ENCODE measurements at regions not wholly inside any gene's neighbourhood (a gene's known extent, or its start where the extent isn't known, plus 50 kb on each side); places are given as distances from the start of the nearest gene placed in this dataset.

- TF ChIP-seq EZH2 (IDR thresholded peaks at IDR 0.05; ENCODE audit: borderline replicate concordance, low read depth, low read length, severe bottlenecking): no peak
- TF ChIP-seq, protein P1, sequence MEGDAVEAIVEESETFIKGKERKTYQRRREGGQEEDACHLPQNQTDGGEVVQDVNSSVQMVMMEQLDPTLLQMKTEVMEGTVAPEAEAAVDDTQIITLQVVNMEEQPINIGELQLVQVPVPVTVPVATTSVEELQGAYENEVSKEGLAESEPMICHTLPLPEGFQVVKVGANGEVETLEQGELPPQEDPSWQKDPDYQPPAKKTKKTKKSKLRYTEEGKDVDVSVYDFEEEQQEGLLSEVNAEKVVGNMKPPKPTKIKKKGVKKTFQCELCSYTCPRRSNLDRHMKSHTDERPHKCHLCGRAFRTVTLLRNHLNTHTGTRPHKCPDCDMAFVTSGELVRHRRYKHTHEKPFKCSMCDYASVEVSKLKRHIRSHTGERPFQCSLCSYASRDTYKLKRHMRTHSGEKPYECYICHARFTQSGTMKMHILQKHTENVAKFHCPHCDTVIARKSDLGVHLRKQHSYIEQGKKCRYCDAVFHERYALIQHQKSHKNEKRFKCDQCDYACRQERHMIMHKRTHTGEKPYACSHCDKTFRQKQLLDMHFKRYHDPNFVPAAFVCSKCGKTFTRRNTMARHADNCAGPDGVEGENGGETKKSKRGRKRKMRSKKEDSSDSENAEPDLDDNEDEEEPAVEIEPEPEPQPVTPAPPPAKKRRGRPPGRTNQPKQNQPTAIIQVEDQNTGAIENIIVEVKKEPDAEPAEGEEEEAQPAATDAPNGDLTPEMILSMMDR (IDR thresholded peaks at IDR 0.05; ENCODE audit: borderline replicate concordance, extremely low read depth, low read length, poor library complexity, severe bottlenecking): no peak
- no peaks in the 10 kb centered on the region for H3K4me1 ChIP-seq (ENCODE audit: insufficient read depth, low read length)
- DNase-seq: no peak
- no peak overlapping the region for H3K27ac ChIP-seq (ENCODE audit: low read length)
- no peaks in the 10 kb centered on the region for H3K9me3 ChIP-seq (ENCODE audit: insufficient read depth, low read length, severe bottlenecking)
- H3K79me2 ChIP-seq (ENCODE audit: insufficient read depth, low read length): no peaks in the 10 kb centered on the region
- H3K9ac ChIP-seq (ENCODE audit: low read depth, low read length): no peak overlapping the region
- H3K36me3 ChIP-seq (ENCODE audit: insufficient read depth, low read length): no peaks in the 10 kb centered on the region
- H3K4me3 ChIP-seq (ENCODE audit: low read depth in 1 of 2, low read length in 2 of 2): no peak overlapping the region
- no peaks in the 10 kb centered on the region for H3K27me3 ChIP-seq (ENCODE audit: insufficient read depth, low read length, poor library complexity)
- H4K20me1 ChIP-seq (ENCODE audit: insufficient read depth, low read length): no peaks in the 10 kb centered on the region
- ATAC-seq (ENCODE audit: insufficient read depth, low read depth): no peak
- H3K4me2 ChIP-seq (ENCODE audit: insufficient read depth, low read length): no peak overlapping the region
- no peak overlapping the region for H2AFZ ChIP-seq (ENCODE audit: low read depth, low read length)
Measured at GRCh38 chr9:69976152-69976551, 67.5 kb upstream of the MAMDC2 start.

DNA sequence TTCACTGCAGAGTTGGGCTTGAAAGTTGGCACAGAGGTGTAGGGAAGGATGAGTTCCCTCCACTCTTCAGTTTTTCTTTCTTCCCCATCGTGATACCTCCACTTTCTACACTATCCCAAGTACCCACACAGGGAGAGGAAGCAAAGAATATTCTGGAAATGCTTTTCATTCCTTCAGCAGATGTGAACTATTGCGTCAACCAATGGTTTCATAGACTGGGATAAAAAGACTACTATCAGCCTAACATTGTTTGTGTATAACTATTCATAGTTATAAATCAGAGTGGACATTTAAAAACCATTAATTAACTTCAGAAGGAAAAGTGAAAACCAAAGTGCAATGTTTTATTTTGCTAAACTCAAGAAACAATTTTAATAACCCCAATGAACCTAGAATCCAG lies 63.6 kb upstream of the MAMDC2 start:
- Histone ChIP-seq H3K4me1 (ENCODE audit: insufficient read depth, low read length) (no peaks in the 10 kb centered on the region), H4K20me1 (ENCODE audit: insufficient read depth, low read length) (no peaks in the 10 kb centered on the region), H3K4me2 (ENCODE audit: insufficient read depth, low read length) (no peak overlapping the region), H2AFZ (ENCODE audit: low read depth, low read length) (no peak overlapping the region), H3K36me3 (ENCODE audit: insufficient read depth, low read length) (no peaks in the 10 kb centered on the region), H3K9me3 (ENCODE audit: insufficient read depth, low read length, severe bottlenecking) (no peaks in the 10 kb centered on the region), H3K27me3 (ENCODE audit: insufficient read depth, low read length, poor library complexity) (peaks cover 2% of the 10 kb centered on the region), H3K9ac (ENCODE audit: low read depth, low read length) (no peak overlapping the region), H3K27ac (ENCODE audit: low read length) (no peak overlapping the region), H3K4me3 (ENCODE audit: low read depth in 1 of 2, low read length in 2 of 2) (no peak overlapping the region), H3K79me2 (ENCODE audit: insufficient read depth, low read length) (no peaks in the 10 kb centered on the region)
- ATAC-seq (ENCODE audit: insufficient read depth, low read depth) (no peak), DNase-seq (no peak)
- TF ChIP-seq EZH2 (IDR thresholded peaks at IDR 0.05; ENCODE audit: borderline replicate concordance, low read depth, low read length, severe bottlenecking): no peak
- TF ChIP-seq, protein P1 (IDR thresholded peaks at IDR 0.05; ENCODE audit: borderline replicate concordance, extremely low read depth, low read length, poor library complexity, severe bottlenecking): no peak

DNA sequence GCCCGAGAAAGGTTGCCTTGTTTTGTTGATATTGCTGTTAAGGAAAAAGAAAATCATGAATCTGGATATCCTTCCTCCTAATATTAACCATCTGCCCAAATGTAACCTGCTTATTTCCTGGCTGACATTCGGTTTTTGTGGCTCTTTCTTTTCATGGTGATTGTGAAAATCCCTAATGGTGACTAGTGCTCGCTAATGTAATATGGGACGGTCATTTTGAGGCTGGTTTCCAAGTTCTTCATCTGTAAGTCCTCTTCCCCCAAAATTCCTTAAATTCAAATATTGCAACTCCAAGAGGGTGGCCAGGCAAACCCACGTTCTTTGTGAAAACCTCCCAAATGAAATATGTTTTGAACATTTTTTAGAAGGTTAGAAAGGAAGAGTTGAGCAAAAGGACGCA lies 63.1 kb upstream of the MAMDC2 start:
- H3K4me2 ChIP-seq (ENCODE audit: insufficient read depth, low read length): no peak overlapping the region
- DNase-seq (no peak), ATAC-seq (ENCODE audit: insufficient read depth, low read depth) (no peak)
- H3K4me1 ChIP-seq (ENCODE audit: insufficient read depth, low read length): no peaks in the 10 kb centered on the region
- H3K9ac ChIP-seq (ENCODE audit: low read depth, low read length): no peak overlapping the region
- H3K36me3 ChIP-seq (ENCODE audit: insufficient read depth, low read length): no peaks in the 10 kb centered on the region
- H4K20me1 ChIP-seq (ENCODE audit: insufficient read depth, low read length): no peaks in the 10 kb centered on the region
- no peak overlapping the region for H2AFZ ChIP-seq (ENCODE audit: low read depth, low read length)
- no peaks in the 10 kb centered on the region for H3K79me2 ChIP-seq (ENCODE audit: insufficient read depth, low read length)
- H3K27ac ChIP-seq (ENCODE audit: low read length): no peak overlapping the region
- H3K4me3 ChIP-seq (ENCODE audit: low read depth in 1 of 2, low read length in 2 of 2): no peak overlapping the region
- no peaks in the 10 kb centered on the region for H3K9me3 ChIP-seq (ENCODE audit: insufficient read depth, low read length, severe bottlenecking)
- peaks cover 2% of the 10 kb centered on the region for H3K27me3 ChIP-seq (ENCODE audit: insufficient read depth, low read length, poor library complexity)
- no peak for TF ChIP-seq EZH2 (IDR thresholded peaks at IDR 0.05; ENCODE audit: borderline replicate concordance, low read depth, low read length, severe bottlenecking)

- Histone ChIP-seq H3K27ac (ENCODE audit: low read length) (no peak overlapping the region), H3K9ac (ENCODE audit: low read depth, low read length) (no peak overlapping the region), H3K4me3 (ENCODE audit: low read depth in 1 of 2, low read length in 2 of 2) (no peak overlapping the region), H4K20me1 (ENCODE audit: insufficient read depth, low read length) (no peaks in the 10 kb centered on the region), H3K79me2 (ENCODE audit: insufficient read depth, low read length) (no peaks in the 10 kb centered on the region), H3K4me2 (ENCODE audit: insufficient read depth, low read length) (no peak overlapping the region), H3K9me3 (ENCODE audit: insufficient read depth, low read length, severe bottlenecking) (no peaks in the 10 kb centered on the region), H3K36me3 (ENCODE audit: insufficient read depth, low read length) (no peaks in the 10 kb centered on the region), H3K27me3 (ENCODE audit: insufficient read depth, low read length, poor library complexity) (peaks cover 2% of the 10 kb centered on the region), H2AFZ (ENCODE audit: low read depth, low read length) (no peak overlapping the region), H3K4me1 (ENCODE audit: insufficient read depth, low read length) (no peaks in the 10 kb centered on the region)
- no peak for ATAC-seq (ENCODE audit: insufficient read depth, low read depth)
- TF ChIP-seq, protein P1 (IDR thresholded peaks at IDR 0.05; ENCODE audit: borderline replicate concordance, extremely low read depth, low read length, poor library complexity, severe bottlenecking): no peak
- TF ChIP-seq EZH2 (IDR thresholded peaks at IDR 0.05; ENCODE audit: borderline replicate concordance, low read depth, low read length, severe bottlenecking): no peak
- DNase-seq: no peak
Measured at GRCh38 chr9:69981686-69982445, 61.8 kb upstream of the MAMDC2 start.
